Spleen (tissue), 11 donors: ENCODE measurements at regions not wholly inside any gene's neighbourhood (a gene's known extent, or its start where the extent isn't known, plus 50 kb on each side); places are given as distances from the start of the nearest gene placed in this dataset.

ENCODE experiments used
- DNase-seq: peaks from one replicate; pipeline ENCODE4 v3.0.0-alpha.2; 2020
- H3K27ac ChIP-seq, 8 donors: fragments of 200-600 bp; sonication (generic) in 7 of 8; 1 replicate in 4 of 8; 2 replicates in 4 of 8; pipeline versions ENCODE4 v1.5.0 to v1.8.0; 2016 to 2021; ENCODE audit warnings: inconsistent platforms in 4 of 8, mild to moderate bottlenecking in 4 of 8, moderate library complexity in 1 of 8
- H3K27me3 ChIP-seq, 7 donors: fragments of 200-600 bp; sonication (generic) in 6 of 7; replicated peaks in 1 of 7; 1 replicate in 4 of 7; 2 replicates in 3 of 7; pipeline versions ENCODE4 v1.5.0 to v1.8.0; 2016 to 2021; ENCODE audit warnings: inconsistent platforms in 3 of 7, mild to moderate bottlenecking in 1 of 7
- H3K36me3 ChIP-seq, 6 donors: fragments of 200-600 bp; sonication (generic) in 5 of 6; 1 replicate in 4 of 6; 2 replicates in 2 of 6; pipeline versions ENCODE4 v1.5.0 to v1.8.0; 2016 to 2021; ENCODE audit warnings: inconsistent platforms in 2 of 6
- H3K4me1 ChIP-seq, 6 donors: fragments of 200-600 bp; sonication (generic) in 5 of 6; 1 replicate in 3 of 6; 2 replicates in 3 of 6; pipeline versions ENCODE4 v1.5.0 to v1.8.0; 2016 to 2021; ENCODE audit warnings: inconsistent platforms in 3 of 6
- H3K4me3 ChIP-seq, 8 donors: fragments of 200-600 bp; sonication (generic) in 7 of 8; 1 replicate in 4 of 8; 2 replicates in 4 of 8; pipeline versions ENCODE4 v1.5.0 to v1.8.0; 2016 to 2021; ENCODE audit warnings: inconsistent platforms in 4 of 8, mild to moderate bottlenecking in 4 of 8, moderate library complexity in 2 of 8
- H3K9me3 ChIP-seq, 8 donors: fragments of 200-600 bp; sonication (generic) in 7 of 8; 1 replicate in 4 of 8; 2 replicates in 4 of 8; pipeline versions ENCODE4 v1.5.0 to v1.8.0; 2016 to 2021; ENCODE audit warnings: inconsistent platforms in 4 of 8
- CTCF ChIP-seq, 11 experiments: fragments of 200-600 bp in 7 of 11; fragments of 450-650 bp in 4 of 11; sonication (generic) in 4 of 11; IDR thresholded peaks in 8 of 11; conservative IDR thresholded peaks in 3 of 11; 1 replicate in 7 of 11; 2 replicates in 4 of 11; pipeline versions ENCODE4 v1.4.0 to v1.8.0; 2016 to 2021; ENCODE audit warnings: antibody characterized with exemption in 11 of 11, inconsistent platforms in 4 of 11, mild to moderate bottlenecking in 1 of 11
- POLR2A ChIP-seq, 3 donors: fragments of 450-650 bp; IDR thresholded peaks; one replicate each; pipeline ENCODE4 v1.5.1; 2017; ENCODE audit warnings: antibody characterized with exemption in 3 of 3, mild to moderate bottlenecking in 1 of 3
- POLR2AphosphoS5 ChIP-seq, 3 donors: sonication (generic); formaldehyde crosslinking; IDR thresholded peaks; one replicate each; pipeline ENCODE4 v1.5.1; 2017; ENCODE audit warnings: antibody characterized with exemption in 3 of 3
- WGBS, 5 donors: extraction: QIAGEN DNeasy Blood & Tissue Kit in 3 of 5; methylation state at CpG; one replicate each; pipeline versions ENCODE4 v1.1.5 to v1.1.7; 2013 to 2018; 5-methylcytosine and 5-hydroxymethylcytosine counted together
- intact Hi-C: fragments of 100-400 bp; cut with DNase I; formaldehyde crosslinking; loops from one replicate; pipeline ENCODE4 v1.15.0; 2023; ENCODE audit warnings: low total_unique reads
- donor health status: healthy with polysubstance abuse.
- donor health status: DM: no; HTN: no; CAD: no; lungs with moderate emphysema.
- donor health status: DM: no; HTN: no; CAD: no.
- donor health status: Bipolar disorder and iron deficiency.
- donor health status: healthy.
- donor health status: DM: no; HTN: no; CAD: no.
- donor health status: DM: yes; HTN: yes; CAD: no.

DNA sequence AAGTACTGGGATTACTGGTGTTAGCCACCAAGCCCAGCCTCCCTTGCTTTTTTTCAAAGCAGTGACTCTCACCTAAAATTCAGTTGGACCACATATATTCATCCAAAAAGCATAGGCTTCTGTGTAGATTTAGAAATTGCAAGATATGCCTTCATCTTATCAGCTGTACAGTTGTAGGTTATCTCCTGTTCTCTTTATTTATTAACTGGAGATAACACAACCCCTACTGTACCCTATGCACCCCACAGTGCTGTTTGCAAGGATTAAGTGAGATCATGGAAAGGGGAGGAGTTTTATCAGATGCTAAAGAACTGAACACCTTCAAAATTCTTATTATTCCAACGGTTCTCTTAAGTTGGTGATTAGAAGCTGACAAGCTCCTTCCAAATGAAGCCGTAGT is 164.4 kb upstream of the JARID2 start:
- intact Hi-C loops = no loop called here
- WGBS, 5 donors = 83 to 94% (median 88%) methylated on average over 2 of the region's 2 CpGs
- peaks cover 0 to 18% (median 3%) of the 10 kb centered on the region in 6 donors for H3K4me1 ChIP-seq
- H3K27me3 ChIP-seq = no peaks in the 10 kb centered on the region
- no peak for DNase-seq
- no peak overlapping the region for H3K4me3 ChIP-seq
- H3K36me3 ChIP-seq = no peaks in the 10 kb centered on the region
- TF ChIP-seq CTCF (IDR thresholded peaks at IDR 0.05 in 8 of 11, conservative IDR thresholded peaks at IDR 0.05 in 3 of 11) = no peak
- no peak for TF ChIP-seq POLR2A (IDR thresholded peaks at IDR 0.05)
- no peak for TF ChIP-seq POLR2AphosphoS5 (IDR thresholded peaks at IDR 0.05)
- no peaks in the 10 kb centered on the region for H3K9me3 ChIP-seq
- no peak overlapping the region for H3K27ac ChIP-seq

DNA sequence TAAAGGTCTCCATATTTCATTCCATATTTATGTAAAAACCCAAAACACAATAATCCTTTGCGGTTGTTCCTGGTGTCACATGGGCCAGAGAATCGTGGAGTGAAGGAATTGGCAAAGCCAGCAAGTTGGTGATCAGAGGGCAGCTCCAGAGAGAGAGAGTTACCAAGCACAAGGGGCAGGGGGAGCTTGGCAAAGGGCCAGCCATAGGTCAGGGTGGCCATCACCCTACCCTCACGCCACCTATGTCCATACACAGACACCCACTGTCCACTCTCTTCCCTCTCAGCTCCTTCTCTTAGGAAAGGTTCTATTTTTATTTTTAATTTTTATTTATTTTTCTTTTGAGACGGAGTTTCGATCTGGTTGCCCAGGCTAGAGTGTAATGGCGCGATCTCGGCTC is 163.2 kb upstream of the JARID2 start:
- no peaks in the 10 kb centered on the region for H3K36me3 ChIP-seq
- WGBS, 5 donors = 79 to 90% (median 88%) methylated on average over 8 of the region's 8 CpGs
- no peak for DNase-seq
- H3K27me3 ChIP-seq = no peaks in the 10 kb centered on the region
- H3K9me3 ChIP-seq = no peaks in the 10 kb centered on the region
- peaks cover 0 to 30% (median 9%) of the 10 kb centered on the region in 6 donors for H3K4me1 ChIP-seq
- intact Hi-C loops = no loop called here
- no peak overlapping the region for H3K4me3 ChIP-seq
- H3K27ac ChIP-seq = no peak overlapping the region
- TF ChIP-seq POLR2A (IDR thresholded peaks at IDR 0.05) (no peak), CTCF (IDR thresholded peaks at IDR 0.05 in 8 of 11, conservative IDR thresholded peaks at IDR 0.05 in 3 of 11) (no peak), POLR2AphosphoS5 (IDR thresholded peaks at IDR 0.05) (no peak)

GRCh38 chr6:15086348-15087158 is 159.3 kb upstream of the JARID2 start:
- no peaks in the 10 kb centered on the region for H3K27me3 ChIP-seq
- no peak overlapping the region for H3K4me3 ChIP-seq
- DNase-seq = no peak
- 70 to 82% (median 72%) methylated on average over 12 of the region's 12 CpGs for WGBS, 5 donors
- H3K27ac ChIP-seq = peak overlapping the region in 3 of 8 donors; percentile 26 to 76 (median 33)
- peaks cover 0 to 56% (median 16%) of the 10 kb centered on the region in 6 donors for H3K4me1 ChIP-seq
- intact Hi-C loops = no loop called here
- TF ChIP-seq POLR2AphosphoS5 (IDR thresholded peaks at IDR 0.05) = no peak
- no peaks in the 10 kb centered on the region for H3K36me3 ChIP-seq
- no peaks in the 10 kb centered on the region for H3K9me3 ChIP-seq

- 70 to 91% (median 79%) methylated on average over 5 of the region's 5 CpGs for WGBS, 5 donors
- intact Hi-C loops = no loop called here
- Histone ChIP-seq H3K9me3 (no peaks in the 10 kb centered on the region), H3K27ac (peak overlapping the region in 1 of 8 donors; percentile 76), H3K4me3 (no peak overlapping the region), H3K27me3 (no peaks in the 10 kb centered on the region), H3K4me1 (peaks cover 0 to 60% (median 16%) of the 10 kb centered on the region in 6 donors), H3K36me3 (no peaks in the 10 kb centered on the region)
- TF ChIP-seq POLR2AphosphoS5 (IDR thresholded peaks at IDR 0.05) = no peak
- no peak for TF ChIP-seq POLR2A (IDR thresholded peaks at IDR 0.05)
- DNase-seq = no peak
These were observed 158.7 kb upstream of the JARID2 start for GRCh38 chr6:15087186-15087589.

GRCh38 chr6:15088904-15089568 is 156.8 kb upstream of the JARID2 start:
- 65 to 74% (median 67%) methylated on average over 7 of the region's 7 CpGs for WGBS, 5 donors
- no peaks in the 10 kb centered on the region for H3K9me3 ChIP-seq
- H3K36me3 ChIP-seq = no peaks in the 10 kb centered on the region
- no peak for TF ChIP-seq POLR2AphosphoS5 (IDR thresholded peaks at IDR 0.05)
- no peak for TF ChIP-seq CTCF (IDR thresholded peaks at IDR 0.05 in 8 of 11, conservative IDR thresholded peaks at IDR 0.05 in 3 of 11)
- TF ChIP-seq POLR2A (IDR thresholded peaks at IDR 0.05) = no peak
- intact Hi-C loops = no loop called here
- no peak overlapping the region for H3K27ac ChIP-seq
- peaks cover 0 to 60% (median 16%) of the 10 kb centered on the region in 6 donors for H3K4me1 ChIP-seq
- H3K4me3 ChIP-seq = no peak overlapping the region
- no peaks in the 10 kb centered on the region for H3K27me3 ChIP-seq
- DNase-seq = no peak
